ENCODE measurements at regions not wholly inside any gene's neighbourhood (a gene's known extent, or its start where the extent isn't known, plus 50 kb on each side); places are given as distances from the start of the nearest gene placed in this dataset.

DNA sequence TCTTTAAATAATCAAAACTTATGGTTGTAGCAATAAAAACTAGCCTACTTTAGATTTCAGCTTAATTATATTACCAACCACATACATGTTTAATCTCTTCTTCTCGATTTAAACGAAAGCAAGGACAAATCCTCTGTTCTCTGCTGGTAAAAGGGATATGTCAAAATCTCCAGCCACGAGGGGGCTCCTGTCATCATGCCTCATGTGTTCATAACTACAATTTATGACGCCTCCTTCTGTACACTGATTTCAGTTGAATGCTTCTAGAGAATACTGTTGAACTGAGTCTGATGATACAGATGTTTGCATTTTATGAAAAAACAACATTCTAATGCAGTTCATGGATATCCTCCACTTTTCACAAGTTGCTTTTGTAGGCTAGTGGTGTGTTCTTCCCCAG lies 220.0 kb upstream of the DPP6 start:
- ChIA-PET CTCF (no interaction called here), POLR2A (no interaction called here)
- Mint-ChIP-seq H3K4me1 (no peaks in the 10 kb centered on the region), H3K36me3 (peaks cover 71% of the 10 kb centered on the region), H3K9me3 (peaks cover 72% of the 10 kb centered on the region), H3K27me3 (ENCODE audit: low read depth) (peaks cover 8% of the 10 kb centered on the region), H3K27ac (no peak overlapping the region), H3K4me3 (no peak overlapping the region)
- TF ChIP-seq, protein P1, sequence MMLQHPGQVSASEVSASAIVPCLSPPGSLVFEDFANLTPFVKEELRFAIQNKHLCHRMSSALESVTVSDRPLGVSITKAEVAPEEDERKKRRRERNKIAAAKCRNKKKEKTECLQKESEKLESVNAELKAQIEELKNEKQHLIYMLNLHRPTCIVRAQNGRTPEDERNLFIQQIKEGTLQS (CRISPR knock-in tag; conservative IDR thresholded peaks at IDR 0.05): no peak
- no peak for TF ChIP-seq ZNF671 (CRISPR knock-in tag; IDR thresholded peaks at IDR 0.05)
- TF ChIP-seq, protein P2, sequence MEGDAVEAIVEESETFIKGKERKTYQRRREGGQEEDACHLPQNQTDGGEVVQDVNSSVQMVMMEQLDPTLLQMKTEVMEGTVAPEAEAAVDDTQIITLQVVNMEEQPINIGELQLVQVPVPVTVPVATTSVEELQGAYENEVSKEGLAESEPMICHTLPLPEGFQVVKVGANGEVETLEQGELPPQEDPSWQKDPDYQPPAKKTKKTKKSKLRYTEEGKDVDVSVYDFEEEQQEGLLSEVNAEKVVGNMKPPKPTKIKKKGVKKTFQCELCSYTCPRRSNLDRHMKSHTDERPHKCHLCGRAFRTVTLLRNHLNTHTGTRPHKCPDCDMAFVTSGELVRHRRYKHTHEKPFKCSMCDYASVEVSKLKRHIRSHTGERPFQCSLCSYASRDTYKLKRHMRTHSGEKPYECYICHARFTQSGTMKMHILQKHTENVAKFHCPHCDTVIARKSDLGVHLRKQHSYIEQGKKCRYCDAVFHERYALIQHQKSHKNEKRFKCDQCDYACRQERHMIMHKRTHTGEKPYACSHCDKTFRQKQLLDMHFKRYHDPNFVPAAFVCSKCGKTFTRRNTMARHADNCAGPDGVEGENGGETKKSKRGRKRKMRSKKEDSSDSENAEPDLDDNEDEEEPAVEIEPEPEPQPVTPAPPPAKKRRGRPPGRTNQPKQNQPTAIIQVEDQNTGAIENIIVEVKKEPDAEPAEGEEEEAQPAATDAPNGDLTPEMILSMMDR (IDR thresholded peaks at IDR 0.05): no peak
- ATAC-seq (no peak), DNase-seq (ENCODE audit: low spot score) (no peak)

DNA sequence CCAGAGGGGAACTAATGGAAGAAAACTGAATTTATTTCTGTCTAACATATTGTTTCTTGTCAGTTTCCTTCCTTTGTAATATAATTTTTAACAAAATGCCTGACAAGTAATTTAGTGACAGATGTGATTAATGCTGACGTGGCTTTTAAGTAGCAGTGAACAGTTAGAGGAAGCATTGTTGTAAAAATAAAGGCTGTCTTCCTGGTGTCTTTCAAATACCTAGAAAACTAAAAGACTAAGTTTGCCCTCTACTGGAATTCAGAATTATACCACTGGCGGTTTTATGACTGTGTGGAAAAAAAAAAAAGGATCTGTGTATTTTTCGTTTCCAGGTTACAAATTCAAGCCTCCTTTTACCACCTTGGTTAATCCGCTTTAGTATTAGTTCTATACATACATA lies 217.1 kb upstream of the DPP6 start:
- DNase-seq (ENCODE audit: low spot score) (no peak), ATAC-seq (no peak)
- peaks cover 72% of the 10 kb centered on the region for H3K9me3 Mint-ChIP-seq
- no peak overlapping the region for H3K27ac Mint-ChIP-seq
- TF ChIP-seq IRF2 (CRISPR knock-in tag; IDR thresholded peaks at IDR 0.05; ENCODE audit: borderline replicate concordance, low read depth): no peak
- TF ChIP-seq ZNF232 (CRISPR knock-in tag; IDR thresholded peaks at IDR 0.05): no peak
- TF ChIP-seq ZNF263 (CRISPR knock-in tag; IDR thresholded peaks at IDR 0.05; ENCODE audit: low read depth): no peak
- TF ChIP-seq, protein P3, sequence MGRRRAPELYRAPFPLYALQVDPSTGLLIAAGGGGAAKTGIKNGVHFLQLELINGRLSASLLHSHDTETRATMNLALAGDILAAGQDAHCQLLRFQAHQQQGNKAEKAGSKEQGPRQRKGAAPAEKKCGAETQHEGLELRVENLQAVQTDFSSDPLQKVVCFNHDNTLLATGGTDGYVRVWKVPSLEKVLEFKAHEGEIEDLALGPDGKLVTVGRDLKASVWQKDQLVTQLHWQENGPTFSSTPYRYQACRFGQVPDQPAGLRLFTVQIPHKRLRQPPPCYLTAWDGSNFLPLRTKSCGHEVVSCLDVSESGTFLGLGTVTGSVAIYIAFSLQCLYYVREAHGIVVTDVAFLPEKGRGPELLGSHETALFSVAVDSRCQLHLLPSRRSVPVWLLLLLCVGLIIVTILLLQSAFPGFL (CRISPR knock-in tag; IDR thresholded peaks at IDR 0.05; ENCODE audit: borderline replicate concordance): no peak
- H3K27me3 Mint-ChIP-seq (ENCODE audit: low read depth): peaks cover 5% of the 10 kb centered on the region
- CTCF ChIA-PET: no interaction called here
- POLR2A ChIA-PET: no interaction called here
- no peak overlapping the region for H3K4me3 Mint-ChIP-seq
- H3K4me1 Mint-ChIP-seq: no peaks in the 10 kb centered on the region
- peaks cover 84% of the 10 kb centered on the region for H3K36me3 Mint-ChIP-seq

DNA sequence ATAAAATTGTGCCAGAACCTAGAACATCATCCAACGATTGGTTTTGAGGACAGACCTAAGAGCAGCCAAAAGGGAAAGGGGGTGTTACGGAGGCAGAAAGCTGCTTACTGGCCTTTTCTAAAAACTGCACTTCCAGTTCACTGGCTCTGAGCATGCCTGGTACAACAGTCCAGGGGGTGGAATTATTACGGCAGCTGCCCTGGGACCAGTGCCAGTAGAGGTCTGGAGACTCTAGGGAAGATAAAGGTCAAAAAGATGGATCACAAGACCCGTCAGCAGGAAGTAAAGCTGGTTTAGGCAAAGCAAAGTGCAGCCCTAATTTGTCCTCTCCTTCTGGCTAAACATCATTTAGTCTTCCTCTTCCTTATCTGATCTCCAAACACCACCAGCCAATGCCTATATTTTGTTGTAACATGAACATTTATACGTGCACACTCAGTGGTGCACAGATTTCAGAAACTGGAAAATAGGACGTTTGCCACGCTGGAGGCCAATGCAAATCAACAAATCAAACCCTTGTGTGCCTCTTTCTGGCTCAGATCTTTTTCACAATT lies 216.4 kb upstream of the DPP6 start:
- Mint-ChIP-seq H3K9me3 (peaks cover 70% of the 10 kb centered on the region), H3K27me3 (ENCODE audit: low read depth) (peaks cover 5% of the 10 kb centered on the region), H3K4me3 (no peak overlapping the region), H3K27ac (no peak overlapping the region), H3K4me1 (no peaks in the 10 kb centered on the region), H3K36me3 (peaks cover 83% of the 10 kb centered on the region)
- ChIA-PET POLR2A (no interaction called here), CTCF (no interaction called here)
- TF ChIP-seq MYBL2 (CRISPR knock-in tag; IDR thresholded peaks at IDR 0.05) (no peak), TEAD4 (CRISPR knock-in tag; IDR thresholded peaks at IDR 0.05) (no peak), NR2C2 (CRISPR knock-in tag; IDR thresholded peaks at IDR 0.05) (no peak), ZNF121 (CRISPR knock-in tag; IDR thresholded peaks at IDR 0.05) (no peak), ZNF416 (CRISPR knock-in tag; IDR thresholded peaks at IDR 0.05) (no peak)
- TF ChIP-seq, protein P4, sequence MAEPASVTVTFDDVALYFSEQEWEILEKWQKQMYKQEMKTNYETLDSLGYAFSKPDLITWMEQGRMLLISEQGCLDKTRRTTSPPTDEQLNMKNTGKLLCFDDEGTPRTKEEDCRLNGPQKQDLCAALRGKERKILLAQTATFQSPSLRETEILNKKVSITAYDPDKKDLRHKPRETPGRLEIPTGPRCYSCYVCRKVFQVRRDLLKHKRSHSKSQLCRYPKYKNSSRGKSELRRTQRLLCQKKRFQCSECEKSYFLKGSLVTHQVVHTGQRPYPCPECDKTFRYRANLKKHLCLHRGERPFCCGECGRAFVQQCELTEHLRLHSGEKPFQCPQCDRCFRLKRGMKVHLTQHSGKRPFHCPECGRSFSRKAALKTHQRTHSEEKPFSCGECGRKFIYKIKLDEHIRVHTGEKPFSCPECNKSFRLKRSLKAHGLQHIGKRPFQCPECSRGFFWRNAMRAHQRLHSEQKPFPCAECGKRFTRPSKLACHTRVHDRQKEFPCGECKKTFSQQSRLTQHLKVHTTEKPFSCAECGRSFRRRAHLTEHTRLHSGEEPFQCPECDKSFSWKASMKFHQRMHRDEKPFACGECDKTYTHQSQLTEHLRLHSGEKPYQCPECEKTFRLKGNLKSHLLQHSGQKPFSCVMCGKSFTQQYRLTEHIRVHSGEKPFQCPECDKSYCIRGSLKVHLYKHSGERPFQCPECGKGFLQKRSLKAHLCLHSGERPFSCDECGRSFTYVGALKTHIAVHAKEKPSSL (CRISPR knock-in tag; conservative IDR thresholded peaks at IDR 0.05): no peak
- ATAC-seq: no peak
- DNase-seq (ENCODE audit: low spot score): no peak

DNA sequence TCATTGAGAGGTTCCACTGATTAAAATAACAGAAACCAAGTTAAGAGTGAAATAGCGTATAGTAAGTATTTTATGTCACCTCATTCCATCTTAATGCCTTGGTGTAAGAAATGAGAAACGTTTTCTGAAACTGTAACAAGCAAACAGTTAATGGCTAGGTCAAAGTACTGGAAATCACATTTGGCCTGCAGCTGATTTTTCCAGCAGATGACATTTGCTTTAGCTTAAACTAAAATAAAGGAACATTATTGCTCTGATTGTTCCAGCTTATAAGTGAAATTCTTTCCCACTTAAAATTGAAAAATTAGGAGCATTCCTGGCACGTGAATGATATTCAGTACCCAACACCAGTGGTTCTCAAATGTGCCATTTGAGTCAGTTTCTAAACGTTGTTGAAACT lies 213.6 kb upstream of the DPP6 start:
- no peak for DNase-seq (ENCODE audit: low spot score)
- peaks cover 66% of the 10 kb centered on the region for H3K9me3 Mint-ChIP-seq
- no peak for ATAC-seq
- H3K4me3 Mint-ChIP-seq: no peak overlapping the region
- ChIA-PET CTCF (no interaction called here), POLR2A (no interaction called here)
- peaks cover 7% of the 10 kb centered on the region for H3K27me3 Mint-ChIP-seq (ENCODE audit: low read depth)
- no peaks in the 10 kb centered on the region for H3K4me1 Mint-ChIP-seq
- H3K27ac Mint-ChIP-seq: no peak overlapping the region
- peaks cover 77% of the 10 kb centered on the region for H3K36me3 Mint-ChIP-seq
- no peak for TF ChIP-seq KAT7 (CRISPR knock-in tag; IDR thresholded peaks at IDR 0.05; ENCODE audit: borderline replicate concordance)
- no peak for TF ChIP-seq TCF7 (CRISPR knock-in tag; IDR thresholded peaks at IDR 0.05; ENCODE audit: low read depth)
- TF ChIP-seq CREB1 (CRISPR knock-in tag; IDR thresholded peaks at IDR 0.05): no peak
- no peak for TF ChIP-seq SMAD3 (CRISPR knock-in tag; IDR thresholded peaks at IDR 0.05; ENCODE audit: borderline replicate concordance)
- no peak for TF ChIP-seq MYBL2 (CRISPR knock-in tag; IDR thresholded peaks at IDR 0.05)
- no peak for TF ChIP-seq TEAD4 (CRISPR knock-in tag; IDR thresholded peaks at IDR 0.05)
- TF ChIP-seq, protein P5, sequence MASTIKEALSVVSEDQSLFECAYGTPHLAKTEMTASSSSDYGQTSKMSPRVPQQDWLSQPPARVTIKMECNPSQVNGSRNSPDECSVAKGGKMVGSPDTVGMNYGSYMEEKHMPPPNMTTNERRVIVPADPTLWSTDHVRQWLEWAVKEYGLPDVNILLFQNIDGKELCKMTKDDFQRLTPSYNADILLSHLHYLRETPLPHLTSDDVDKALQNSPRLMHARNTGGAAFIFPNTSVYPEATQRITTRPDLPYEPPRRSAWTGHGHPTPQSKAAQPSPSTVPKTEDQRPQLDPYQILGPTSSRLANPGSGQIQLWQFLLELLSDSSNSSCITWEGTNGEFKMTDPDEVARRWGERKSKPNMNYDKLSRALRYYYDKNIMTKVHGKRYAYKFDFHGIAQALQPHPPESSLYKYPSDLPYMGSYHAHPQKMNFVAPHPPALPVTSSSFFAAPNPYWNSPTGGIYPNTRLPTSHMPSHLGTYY (CRISPR knock-in tag; IDR thresholded peaks at IDR 0.05): no peak
- TF ChIP-seq, protein P6, sequence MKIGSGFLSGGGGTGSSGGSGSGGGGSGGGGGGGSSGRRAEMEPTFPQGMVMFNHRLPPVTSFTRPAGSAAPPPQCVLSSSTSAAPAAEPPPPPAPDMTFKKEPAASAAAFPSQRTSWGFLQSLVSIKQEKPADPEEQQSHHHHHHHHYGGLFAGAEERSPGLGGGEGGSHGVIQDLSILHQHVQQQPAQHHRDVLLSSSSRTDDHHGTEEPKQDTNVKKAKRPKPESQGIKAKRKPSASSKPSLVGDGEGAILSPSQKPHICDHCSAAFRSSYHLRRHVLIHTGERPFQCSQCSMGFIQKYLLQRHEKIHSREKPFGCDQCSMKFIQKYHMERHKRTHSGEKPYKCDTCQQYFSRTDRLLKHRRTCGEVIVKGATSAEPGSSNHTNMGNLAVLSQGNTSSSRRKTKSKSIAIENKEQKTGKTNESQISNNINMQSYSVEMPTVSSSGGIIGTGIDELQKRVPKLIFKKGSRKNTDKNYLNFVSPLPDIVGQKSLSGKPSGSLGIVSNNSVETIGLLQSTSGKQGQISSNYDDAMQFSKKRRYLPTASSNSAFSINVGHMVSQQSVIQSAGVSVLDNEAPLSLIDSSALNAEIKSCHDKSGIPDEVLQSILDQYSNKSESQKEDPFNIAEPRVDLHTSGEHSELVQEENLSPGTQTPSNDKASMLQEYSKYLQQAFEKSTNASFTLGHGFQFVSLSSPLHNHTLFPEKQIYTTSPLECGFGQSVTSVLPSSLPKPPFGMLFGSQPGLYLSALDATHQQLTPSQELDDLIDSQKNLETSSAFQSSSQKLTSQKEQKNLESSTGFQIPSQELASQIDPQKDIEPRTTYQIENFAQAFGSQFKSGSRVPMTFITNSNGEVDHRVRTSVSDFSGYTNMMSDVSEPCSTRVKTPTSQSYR (CRISPR knock-in tag; IDR thresholded peaks at IDR 0.05): no peak
- no peak for TF ChIP-seq ZNF232 (CRISPR knock-in tag; IDR thresholded peaks at IDR 0.05)

Data from WTC11 (cell line).